GM12878 (cell line): ENCODE measurements at regions not wholly inside any gene's neighbourhood (a gene's known extent, or its start where the extent isn't known, plus 50 kb on each side); places are given as distances from the start of the nearest gene placed in this dataset.

Source experiments
- ATAC-seq: fragments of 200-7000 bp; cut with Tn5 transposase; 3 replicates; pipeline ENCODE4 v1.9.1; 2020; ENCODE audit warnings: mild to moderate bottlenecking, moderate library complexity
- BruUV-seq: library from RNA; stranded (reverse); fragments of 400-500 nt; replicated peaks from 2 replicates; lab custom pipeline; 2021; lab: Mats Ljungman, UMichigan
- CTCF ChIA-PET: fragments of 300-600 bp; sonication (Branson Sonifier 250); formaldehyde crosslinking; extraction: SDS; loops from one replicate; lab custom pipeline; 2021; ENCODE audit warnings: inconsistent platforms; lab: Yijun Ruan, JAX
- POLR2A ChIA-PET: fragments of 350-600 bp; formaldehyde crosslinking; extraction: SDS; loops from one replicate; lab custom pipeline; 2021; ENCODE audit warnings: inconsistent platforms; lab: Charles Lee
- RAD21 ChIA-PET: fragments of 300-600 bp; sonication (Branson Sonifier 250); formaldehyde crosslinking; loops from one replicate; lab custom pipeline; 2023; ENCODE audit warnings: antibody characterized with exemption; ENCODE audit not compliant: unreplicated experiment; lab: Charles Lee
- SMC1A ChIA-PET: fragments of 300-600 bp; sonication (Branson Sonifier 250); formaldehyde crosslinking; loops from one replicate; lab custom pipeline; 2023; ENCODE audit not compliant: unreplicated experiment, uncharacterized antibody; lab: Charles Lee
- DNase-seq: peaks from one replicate; pipeline ENCODE4 v3.0.0-alpha.2; 2011; ENCODE audit warnings: low read depth, low spot score
- FAIRE-seq: peaks from 3 replicates; lab custom pipeline; 2011; peaks lifted over from hg19 to GRCh38; lab: Jason Lieb, UNC
- H2AFZ ChIP-seq: 2 replicates; pipeline ENCODE4 v1.6.0; 2011; ENCODE audit warnings: low read depth, low read length, control low read depth; ENCODE audit not compliant: control insufficient read depth
- H3K27ac ChIP-seq: 2 replicates; pipeline ENCODE4 v1.5.1; 2011; ENCODE audit warnings: control low read depth; ENCODE audit not compliant: control insufficient read depth, insufficient read depth
- H3K27me3 ChIP-seq, 2 experiments: replicated peaks in 1 of 2; 2 replicates each; pipeline versions ENCODE4 v1.6.0 to v1.6.1; 2011; ENCODE audit warnings: low read length in 1 of 2; ENCODE audit not compliant: control insufficient read depth in 2 of 2, insufficient read depth in 2 of 2
- H3K36me3 ChIP-seq, 2 experiments: 2 replicates each; pipeline ENCODE4 v1.5.1; 2011; ENCODE audit warnings: low read length in 1 of 2; ENCODE audit not compliant: control insufficient read depth in 2 of 2, insufficient read depth in 2 of 2
- H3K4me1 ChIP-seq: 2 replicates; pipeline ENCODE4 v1.6.1; 2011; ENCODE audit warnings: mild to moderate bottlenecking, low read length, moderate library complexity, mixed read lengths; ENCODE audit not compliant: control insufficient read depth, insufficient read depth
- H3K4me2 ChIP-seq: 2 replicates; pipeline ENCODE4 v1.6.0; 2011; ENCODE audit warnings: control low read depth; ENCODE audit not compliant: control insufficient read depth, insufficient read depth
- H3K4me3 ChIP-seq: fragments of 200-600 bp; sonication (generic); 2 replicates; pipeline ENCODE4 v1.5.1; 2016
- H3K79me2 ChIP-seq: 2 replicates; pipeline ENCODE4 v1.6.0; 2011; ENCODE audit warnings: low read length; ENCODE audit not compliant: control insufficient read depth, insufficient read depth
- H3K9ac ChIP-seq: 2 replicates; pipeline ENCODE4 v1.8.0; 2011; ENCODE audit warnings: low read length, control low read depth, mixed read lengths; ENCODE audit not compliant: control insufficient read depth, insufficient read depth
- H3K9me3 ChIP-seq: replicated peaks from 3 replicates; pipeline ENCODE4 v1.5.1; 2011; ENCODE audit warnings: mild to moderate bottlenecking, low read length; ENCODE audit not compliant: control insufficient read depth, insufficient read depth
- H4K20me1 ChIP-seq: 2 replicates; pipeline ENCODE4 v1.6.0; 2011; ENCODE audit not compliant: control insufficient read depth, insufficient read depth
- BCL11A ChIP-seq: IDR thresholded peaks from 2 replicates; pipeline ENCODE4 v1.6.1; 2011; ENCODE audit warnings: low read depth, low read length
- CTCF ChIP-seq, 3 experiments: IDR thresholded peaks in 2 of 3; conservative IDR thresholded peaks in 1 of 3; 2 replicates each; pipeline ENCODE4 v1.5.1; 2011; ENCODE audit warnings: low read depth in 3 of 3, low read length in 3 of 3, mild to moderate bottlenecking in 3 of 3, control low read depth in 2 of 3, moderate library complexity in 2 of 3, inconsistent platforms in 1 of 3, mixed read lengths in 1 of 3; ENCODE audit not compliant: control insufficient read depth in 2 of 3, insufficient read depth in 1 of 3; ENCODE audit errors: extremely low read depth in 1 of 3
- DPF2 ChIP-seq: fragments of 450-650 bp; IDR thresholded peaks from 2 replicates; pipeline ENCODE4 v1.6.1; 2017; ENCODE audit warnings: mild to moderate bottlenecking
- EGR1 ChIP-seq, 2 experiments: IDR thresholded peaks; 1 replicate in 1 of 2; 2 replicates in 1 of 2; pipeline ENCODE4 v1.6.1; 2011 to 2012; ENCODE audit warnings: low read depth in 2 of 2, low read length in 2 of 2, borderline replicate concordance in 1 of 2, mild to moderate bottlenecking in 1 of 2, moderate library complexity in 1 of 2
- HDAC2 ChIP-seq: fragments of 200-600 bp; sonication (generic); IDR thresholded peaks from 2 replicates; pipeline ENCODE4 v1.6.1; 2017
- HDGF ChIP-seq: fragments of 450-650 bp; IDR thresholded peaks from 2 replicates; pipeline ENCODE4 v1.6.1; 2016; ENCODE audit warnings: antibody characterized with exemption
- KAT2A ChIP-seq: conservative IDR thresholded peaks from 2 replicates; pipeline ENCODE4 v1.6.1; 2011; ENCODE audit warnings: low read depth, low read length; ENCODE audit not compliant: control insufficient read depth
- MLLT1 ChIP-seq: fragments of 450-650 bp; IDR thresholded peaks from 2 replicates; pipeline ENCODE4 v1.6.1; 2016; ENCODE audit warnings: mild to moderate bottlenecking
- RAD51 ChIP-seq: fragments of 450-650 bp; IDR thresholded peaks from 2 replicates; pipeline ENCODE4 v1.6.1; 2016; ENCODE audit warnings: moderate library complexity, mild to moderate bottlenecking, inconsistent platforms
- SIX5 ChIP-seq: IDR thresholded peaks from 2 replicates; pipeline ENCODE4 v1.6.1; 2011; ENCODE audit warnings: mild to moderate bottlenecking, low read depth, low read length, moderate library complexity; ENCODE audit not compliant: severe bottlenecking
- SKIL ChIP-seq: fragments of 450-650 bp; IDR thresholded peaks from 2 replicates; pipeline ENCODE4 v1.6.1; 2017; ENCODE audit warnings: mild to moderate bottlenecking, low read depth, inconsistent platforms; ENCODE audit not compliant: poor library complexity, severe bottlenecking
- SPI1 ChIP-seq: IDR thresholded peaks from 2 replicates; pipeline ENCODE4 v1.6.1; 2011; ENCODE audit warnings: low read depth, mild to moderate bottlenecking, low read length, moderate library complexity, borderline replicate concordance; ENCODE audit not compliant: insufficient read depth
- SUPT20H ChIP-seq: IDR thresholded peaks from 2 replicates; pipeline ENCODE4 v1.6.1; 2011; ENCODE audit warnings: low read depth, mild to moderate bottlenecking, low read length, moderate library complexity, borderline replicate concordance; ENCODE audit not compliant: control insufficient read depth
- ZNF207 ChIP-seq: fragments of 450-650 bp; IDR thresholded peaks from 2 replicates; pipeline ENCODE4 v1.6.1; 2014; ENCODE audit warnings: antibody characterized with exemption, mild to moderate bottlenecking, borderline replicate concordance
- ZNF384 ChIP-seq: IDR thresholded peaks from 2 replicates; pipeline ENCODE4 v1.6.1; 2012; ENCODE audit warnings: low read depth, mild to moderate bottlenecking, low read length, improper control_type of control experiment, borderline replicate concordance
- ZNF687 ChIP-seq: fragments of 450-650 bp; IDR thresholded peaks from 2 replicates; pipeline ENCODE4 v1.6.1; 2017; ENCODE audit warnings: mild to moderate bottlenecking, moderate library complexity
- WGBS: methylation state at CpG from one replicate; pipeline ENCODE4 v1.1.6; 2016; ENCODE audit warnings: low lambda C conversion rate; ENCODE audit not compliant: insufficient replicate concordance, insufficient coverage; ENCODE audit errors: missing lambda C conversion rate; 5-methylcytosine and 5-hydroxymethylcytosine counted together
- in situ Hi-C: fragments of 300-500 bp; cut with MboI; formaldehyde crosslinking; loops from 9 replicates; pipeline ENCODE4 v1.14.3; 2018; ENCODE audit warnings: mixed read lengths
- intact Hi-C: fragments of 100-400 bp; cut with micrococcal nuclease; formaldehyde crosslinking; loops from one replicate; pipeline ENCODE4 v1.14.2; 2022; ENCODE audit not compliant: unreplicated experiment

GRCh38 chr11:45597097-45597496 lies 68.3 kb downstream of the CHST1 start:
- CTCF ChIA-PET = no interaction called here
- Histone ChIP-seq H3K4me3 (no peak overlapping the region), H3K27ac (no peak overlapping the region), H4K20me1 (no peaks in the 10 kb centered on the region), H3K36me3 (no peaks in the 10 kb centered on the region), H3K79me2 (no peaks in the 10 kb centered on the region), H3K9ac (no peak overlapping the region), H3K9me3 (no peaks in the 10 kb centered on the region), H3K4me1 (no peaks in the 10 kb centered on the region), H3K4me2 (no peak overlapping the region), H2AFZ (no peak overlapping the region), H3K27me3 (no peaks in the 10 kb centered on the region; a peak in 2 of 4 replicates)
- RAD21 ChIA-PET = no interaction called here
- 15% methylated on average over 3 of the region's 3 CpGs for WGBS
- FAIRE-seq (no peak), DNase-seq (no peak), ATAC-seq (no peak)
- POLR2A ChIA-PET = no interaction called here
- intact Hi-C loops (no loop called here), in situ Hi-C loops (no loop called here)
- SMC1A ChIA-PET = no interaction called here
- no TSS peak for BruUV-seq
- TF ChIP-seq SPI1 (no peak), MLLT1 (no peak), RAD51 (no peak), BCL11A (no peak), ZNF384 (no peak), SKIL (no peak), KAT2A (no peak), SUPT20H (no peak), CTCF (IDR thresholded peaks at IDR 0.05 in 2 of 3, conservative IDR thresholded peaks at IDR 0.05 in 1 of 3; ENCODE audit: control insufficient read depth in 2 of 3, extremely low read depth in 1 of 3, insufficient read depth in 1 of 3, low read depth in 3 of 3, low read length in 3 of 3) (no peak), SIX5 (no peak), ZNF687 (no peak), HDGF (no peak), ZNF207 (no peak), HDAC2 (no peak), EGR1 (IDR thresholded peaks at IDR 0.05; ENCODE audit: borderline replicate concordance in 1 of 2, low read depth in 2 of 2, low read length in 2 of 2) (no peak), DPF2 (no peak)
